ENCODE measurements at regions not wholly inside any gene's neighbourhood (a gene's known extent, or its start where the extent isn't known, plus 50 kb on each side); places are given as distances from the start of the nearest gene placed in this dataset.
"Not testable (repeated sequence)": the region's sequence is repeated elsewhere in the genome, so short reads cannot be mapped to it uniquely, and the experiment has no call there.

GRCh38 chr10:28763471-28764170, 86.3 kb downstream of the BAMBI start:
- no peak for TF ChIP-seq CTCF (IDR thresholded peaks at IDR 0.05; ENCODE audit: partially characterized antibody, unreplicated experiment)
- no peak overlapping the region for H3K27ac Mint-ChIP-seq (ENCODE audit: unreplicated experiment)
- no peaks in the 10 kb centered on the region for H3K36me3 Mint-ChIP-seq (ENCODE audit: unreplicated experiment)
- H3K4me3 Mint-ChIP-seq (ENCODE audit: unreplicated experiment) = no peak overlapping the region
- peaks cover 2% of the 10 kb centered on the region for H3K27me3 Mint-ChIP-seq (ENCODE audit: unreplicated experiment)
- DNase-seq = no peak
- H3K9me3 Mint-ChIP-seq (ENCODE audit: unreplicated experiment) = no peaks in the 10 kb centered on the region
- H3K4me1 Mint-ChIP-seq (ENCODE audit: low read depth, unreplicated experiment) = peaks cover 1% of the 10 kb centered on the region

- Mint-ChIP-seq H3K4me3 (ENCODE audit: unreplicated experiment) (no peak overlapping the region), H3K9me3 (ENCODE audit: unreplicated experiment) (no peaks in the 10 kb centered on the region), H3K36me3 (ENCODE audit: unreplicated experiment) (no peaks in the 10 kb centered on the region), H3K27ac (ENCODE audit: unreplicated experiment) (no peak overlapping the region), H3K27me3 (ENCODE audit: unreplicated experiment) (peaks cover 3% of the 10 kb centered on the region), H3K4me1 (ENCODE audit: low read depth, unreplicated experiment) (peaks cover 1% of the 10 kb centered on the region)
- no peak for TF ChIP-seq CTCF (IDR thresholded peaks at IDR 0.05; ENCODE audit: partially characterized antibody, unreplicated experiment)
- DNase-seq = no peak
Observed at GRCh38 chr10:28765641-28766040, 88.3 kb downstream of the BAMBI start.

- H3K9me3 Mint-ChIP-seq (ENCODE audit: unreplicated experiment) = no peaks in the 10 kb centered on the region
- peaks cover 1% of the 10 kb centered on the region for H3K4me1 Mint-ChIP-seq (ENCODE audit: low read depth, unreplicated experiment)
- no peak for DNase-seq
- peaks cover 6% of the 10 kb centered on the region for H3K27me3 Mint-ChIP-seq (ENCODE audit: unreplicated experiment)
- no peak for TF ChIP-seq CTCF (IDR thresholded peaks at IDR 0.05; ENCODE audit: partially characterized antibody, unreplicated experiment)
- no peak overlapping the region for H3K27ac Mint-ChIP-seq (ENCODE audit: unreplicated experiment)
- no peak overlapping the region for H3K4me3 Mint-ChIP-seq (ENCODE audit: unreplicated experiment)
- no peaks in the 10 kb centered on the region for H3K36me3 Mint-ChIP-seq (ENCODE audit: unreplicated experiment)
Observed at GRCh38 chr10:28768227-28768626, 90.9 kb downstream of the BAMBI start.

- H3K36me3 Mint-ChIP-seq (ENCODE audit: unreplicated experiment) = no peaks in the 10 kb centered on the region
- H3K4me3 Mint-ChIP-seq (ENCODE audit: unreplicated experiment) = no peak overlapping the region
- peaks cover 4% of the 10 kb centered on the region for H3K27me3 Mint-ChIP-seq (ENCODE audit: unreplicated experiment)
- no peak for DNase-seq
- no peak overlapping the region for H3K27ac Mint-ChIP-seq (ENCODE audit: unreplicated experiment)
- H3K9me3 Mint-ChIP-seq (ENCODE audit: unreplicated experiment) = no peaks in the 10 kb centered on the region
- TF ChIP-seq CTCF (IDR thresholded peaks at IDR 0.05; ENCODE audit: partially characterized antibody, unreplicated experiment) = no peak
- peaks cover 1% of the 10 kb centered on the region for H3K4me1 Mint-ChIP-seq (ENCODE audit: low read depth, unreplicated experiment)
Observed at GRCh38 chr10:28769091-28769604, 91.8 kb downstream of the BAMBI start.

DNA sequence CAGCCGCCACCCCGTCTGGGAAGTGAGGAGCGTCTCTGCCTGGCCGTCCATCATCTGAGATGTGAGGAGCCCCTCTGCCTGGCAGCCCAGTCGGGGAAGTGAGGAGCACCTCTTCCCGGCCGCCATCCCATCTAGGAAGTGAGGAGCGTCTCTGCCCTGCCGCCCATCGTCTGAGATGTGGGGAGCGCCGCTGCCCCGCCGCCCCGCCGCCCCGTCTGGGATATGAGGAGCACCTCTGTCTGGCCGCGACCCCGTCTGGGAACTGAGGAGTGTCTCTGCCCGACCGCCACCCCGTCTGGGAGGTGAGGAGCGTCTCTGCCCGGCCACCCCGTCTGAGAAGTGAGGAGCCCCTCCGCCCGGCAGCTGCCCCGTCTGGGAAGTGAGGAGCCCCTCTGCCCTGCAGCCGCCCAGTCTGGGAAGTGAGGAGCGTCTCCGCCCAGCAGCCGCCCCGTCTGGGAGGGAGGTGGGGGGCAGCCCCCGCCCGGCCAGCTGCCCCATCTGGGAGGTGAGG, 94.3 kb downstream of the BAMBI start:
- not testable (repeated sequence) for H3K9me3 Mint-ChIP-seq (ENCODE audit: unreplicated experiment); H3K27ac Mint-ChIP-seq (ENCODE audit: unreplicated experiment); H3K27me3 Mint-ChIP-seq (ENCODE audit: unreplicated experiment); H3K4me3 Mint-ChIP-seq (ENCODE audit: unreplicated experiment); H3K36me3 Mint-ChIP-seq (ENCODE audit: unreplicated experiment); DNase-seq; H3K4me1 Mint-ChIP-seq (ENCODE audit: low read depth, unreplicated experiment)
